ENCODE measurements at regions not wholly inside any gene's neighbourhood (a gene's known extent, or its start where the extent isn't known, plus 50 kb on each side); places are given as distances from the start of the nearest gene placed in this dataset.

- DNase-seq (ENCODE audit: low read depth): no peak
These were observed 295.0 kb upstream of the ZNF521 start for GRCh38 chr18:25646971-25647370.

GRCh38 chr18:25639596-25639995 is 287.6 kb upstream of the ZNF521 start:
- DNase-seq (ENCODE audit: low read depth): no peak

- DNase-seq (ENCODE audit: low read depth): no peak
These were observed 281.6 kb upstream of the ZNF521 start for GRCh38 chr18:25633563-25633962.

GRCh38 chr18:25630682-25631081 is 278.7 kb upstream of the ZNF521 start:
- no peak for DNase-seq (ENCODE audit: low read depth)

GRCh38 chr18:25621682-25622081 is 269.7 kb upstream of the ZNF521 start:
- no peak for DNase-seq (ENCODE audit: low read depth)

- no peak for DNase-seq (ENCODE audit: low read depth)
These were observed 269.2 kb upstream of the ZNF521 start for GRCh38 chr18:25621144-25621543.

GRCh38 chr18:25614168-25614567 is 262.2 kb upstream of the ZNF521 start:
- no peak for DNase-seq (ENCODE audit: low read depth)

- no peak for DNase-seq (ENCODE audit: low read depth)
These were observed 260.5 kb upstream of the ZNF521 start for GRCh38 chr18:25612466-25612865.

- DNase-seq (ENCODE audit: low read depth): no peak
These were observed 256.1 kb upstream of the ZNF521 start for GRCh38 chr18:25608091-25608490.

GRCh38 chr18:25604894-25605597 is 253.1 kb upstream of the ZNF521 start:
- no peak for DNase-seq (ENCODE audit: low read depth)

GRCh38 chr18:25604196-25604893 is 252.4 kb upstream of the ZNF521 start:
- DNase-seq (ENCODE audit: low read depth): no peak

GRCh38 chr18:25599443-25599842 is 247.5 kb upstream of the ZNF521 start:
- DNase-seq (ENCODE audit: low read depth): no peak

- DNase-seq (ENCODE audit: low read depth): no peak
These were observed 245.5 kb upstream of the ZNF521 start for GRCh38 chr18:25597476-25597875.

- DNase-seq (ENCODE audit: low read depth): no peak
These were observed 243.5 kb upstream of the ZNF521 start for GRCh38 chr18:25595274-25596060.

- DNase-seq (ENCODE audit: low read depth): no peak
These were observed 242.4 kb upstream of the ZNF521 start for GRCh38 chr18:25594351-25594750.

GRCh38 chr18:25592804-25593360 is 240.9 kb upstream of the ZNF521 start:
- DNase-seq (ENCODE audit: low read depth): no peak

GRCh38 chr18:25590456-25590855 is 238.5 kb upstream of the ZNF521 start:
- DNase-seq (ENCODE audit: low read depth): no peak

- DNase-seq (ENCODE audit: low read depth): no peak
These were observed 235.6 kb upstream of the ZNF521 start for GRCh38 chr18:25587545-25587944.

- DNase-seq (ENCODE audit: low read depth): no peak
These were observed 217.0 kb upstream of the ZNF521 start for GRCh38 chr18:25568986-25569385.

GRCh38 chr18:25563816-25564683 is 212.1 kb upstream of the ZNF521 start:
- no peak for DNase-seq (ENCODE audit: low read depth)

GRCh38 chr18:25563346-25563745 is 211.4 kb upstream of the ZNF521 start:
- DNase-seq (ENCODE audit: low read depth): no peak

- DNase-seq (ENCODE audit: low read depth): no peak
These were observed 210.0 kb upstream of the ZNF521 start for GRCh38 chr18:25561918-25562317.

All from T follicular helper cell (primary cell).